Karpas-422 (cell line): ENCODE measurements at regions not wholly inside any gene's neighbourhood (a gene's known extent, or its start where the extent isn't known, plus 50 kb on each side); places are given as distances from the start of the nearest gene placed in this dataset.

Experiments used
- DNase-seq: peaks from one replicate; pipeline ENCODE4 v3.0.0-alpha.2; 2015
- H2AFZ ChIP-seq: fragments of 200-600 bp; sonication (generic); 2 replicates; pipeline ENCODE4 v1.6.1; 2014; ENCODE audit warnings: antibody characterized with exemption, low read length, mixed read lengths
- H3K27ac ChIP-seq: fragments of 200-600 bp; sonication (generic); 2 replicates; pipeline ENCODE4 v1.5.1; 2014; ENCODE audit warnings: mild to moderate bottlenecking, low read length, moderate library complexity
- H3K27me3 ChIP-seq: fragments of 200-600 bp; sonication (generic); 2 replicates; pipeline ENCODE4 v1.6.1; 2014; ENCODE audit warnings: low read length, mixed read lengths
- H3K36me3 ChIP-seq: fragments of 200-600 bp; sonication (generic); 2 replicates; pipeline ENCODE4 v1.6.1; 2014; ENCODE audit warnings: low read length, mixed read lengths; ENCODE audit not compliant: insufficient read depth
- H3K4me1 ChIP-seq: fragments of 200-600 bp; sonication (generic); 2 replicates; pipeline ENCODE4 v1.6.1; 2014; ENCODE audit warnings: mild to moderate bottlenecking, low read length, mixed read lengths
- H3K4me2 ChIP-seq: fragments of 200-600 bp; sonication (generic); 2 replicates; pipeline ENCODE4 v1.6.1; 2014; ENCODE audit warnings: low read length, low read depth, mild to moderate bottlenecking; ENCODE audit not compliant: poor library complexity, severe bottlenecking
- H3K4me3 ChIP-seq: fragments of 200-600 bp; sonication (generic); 2 replicates; pipeline ENCODE4 v1.5.1; 2014; ENCODE audit warnings: mild to moderate bottlenecking, antibody characterized with exemption, low read length, mixed read lengths
- H3K79me2 ChIP-seq: fragments of 200-600 bp; sonication (generic); 2 replicates; pipeline ENCODE4 v1.6.1; 2014; ENCODE audit warnings: mild to moderate bottlenecking, low read length, mixed read lengths
- H3K9ac ChIP-seq: fragments of 200-600 bp; sonication (generic); 2 replicates; pipeline ENCODE4 v1.6.0; 2014; ENCODE audit warnings: low read length
- H3K9me2 ChIP-seq: fragments of 200-600 bp; sonication (generic), shearing (Covaris generic); replicated peaks from 2 replicates; pipeline ENCODE4 v1.6.0; 2014; ENCODE audit warnings: mild to moderate bottlenecking, low read length, moderate library complexity; ENCODE audit not compliant: insufficient read depth
- H3K9me3 ChIP-seq: fragments of 300-700, 200-600 bp; sonication (generic); 2 replicates; pipeline ENCODE4 v1.6.1; 2014; ENCODE audit warnings: low read length, mixed read lengths
- H4K20me1 ChIP-seq: fragments of 200-600 bp; sonication (generic); 2 replicates; pipeline ENCODE4 v1.6.1; 2014; ENCODE audit warnings: mild to moderate bottlenecking, antibody characterized with exemption, low read length, low read depth; ENCODE audit not compliant: insufficient read depth

- H3K9ac ChIP-seq = no peak overlapping the region
- no peak overlapping the region for H2AFZ ChIP-seq
- no peak overlapping the region for H3K27ac ChIP-seq
- no peak for DNase-seq
- 0 out of 2 replicates have a peak, but pooled peaks cover 4% of the 10 kb centered on the region for H4K20me1 ChIP-seq
- H3K4me1 ChIP-seq = no peaks in the 10 kb centered on the region
- no peaks in the 10 kb centered on the region for H3K27me3 ChIP-seq
- H3K79me2 ChIP-seq = no peaks in the 10 kb centered on the region
- no peaks in the 10 kb centered on the region for H3K36me3 ChIP-seq
- H3K4me2 ChIP-seq = no peak overlapping the region
- H3K9me3 ChIP-seq = no peaks in the 10 kb centered on the region
- no peak overlapping the region for H3K4me3 ChIP-seq
- H3K9me2 ChIP-seq = no peaks in the 10 kb centered on the region
Observed at GRCh38 chr2:120794716-120795115, 59.0 kb downstream of the GLI2 start.

- no peak overlapping the region for H2AFZ ChIP-seq
- no peaks in the 10 kb centered on the region for H3K9me3 ChIP-seq
- H3K4me1 ChIP-seq = no peaks in the 10 kb centered on the region
- H3K27me3 ChIP-seq = no peaks in the 10 kb centered on the region
- H3K27ac ChIP-seq = no peak overlapping the region
- H4K20me1 ChIP-seq = 0 out of 2 replicates have a peak, but pooled peaks cover 4% of the 10 kb centered on the region
- no peaks in the 10 kb centered on the region for H3K9me2 ChIP-seq
- no peaks in the 10 kb centered on the region for H3K79me2 ChIP-seq
- no peak overlapping the region for H3K4me3 ChIP-seq
- no peak overlapping the region for H3K9ac ChIP-seq
- H3K36me3 ChIP-seq = no peaks in the 10 kb centered on the region
- no peak for DNase-seq
- H3K4me2 ChIP-seq = no peak overlapping the region
Observed at GRCh38 chr2:120796094-120796493, 60.4 kb downstream of the GLI2 start.

GRCh38 chr2:120797421-120798221, 62.0 kb downstream of the GLI2 start:
- no peak overlapping the region for H3K27ac ChIP-seq
- no peaks in the 10 kb centered on the region for H3K9me2 ChIP-seq
- H3K4me3 ChIP-seq = no peak overlapping the region
- 0 out of 2 replicates have a peak, but pooled peaks cover 4% of the 10 kb centered on the region for H4K20me1 ChIP-seq
- H3K36me3 ChIP-seq = no peaks in the 10 kb centered on the region
- no peaks in the 10 kb centered on the region for H3K4me1 ChIP-seq
- H3K27me3 ChIP-seq = no peaks in the 10 kb centered on the region
- H3K4me2 ChIP-seq = no peak overlapping the region
- H2AFZ ChIP-seq = no peak overlapping the region
- H3K9ac ChIP-seq = no peak overlapping the region
- DNase-seq = no peak
- no peaks in the 10 kb centered on the region for H3K9me3 ChIP-seq
- H3K79me2 ChIP-seq = no peaks in the 10 kb centered on the region

- Histone ChIP-seq H3K4me1 (no peaks in the 10 kb centered on the region), H3K27ac (no peak overlapping the region), H3K9ac (no peak overlapping the region), H4K20me1 (0 out of 2 replicates have a peak, but pooled peaks cover 4% of the 10 kb centered on the region), H2AFZ (no peak overlapping the region), H3K79me2 (no peaks in the 10 kb centered on the region), H3K9me3 (no peaks in the 10 kb centered on the region), H3K36me3 (no peaks in the 10 kb centered on the region), H3K9me2 (no peaks in the 10 kb centered on the region), H3K4me3 (no peak overlapping the region), H3K27me3 (no peaks in the 10 kb centered on the region), H3K4me2 (no peak overlapping the region)
- no peak for DNase-seq
Observed at GRCh38 chr2:120798567-120799247, 63.0 kb downstream of the GLI2 start.

GRCh38 chr2:120802158-120802557, 66.5 kb downstream of the GLI2 start:
- Histone ChIP-seq H2AFZ (no peak overlapping the region), H3K9ac (no peak overlapping the region), H3K9me3 (no peaks in the 10 kb centered on the region), H3K4me2 (no peak overlapping the region), H3K79me2 (no peaks in the 10 kb centered on the region), H3K36me3 (no peaks in the 10 kb centered on the region), H3K27ac (no peak overlapping the region), H3K27me3 (no peaks in the 10 kb centered on the region), H3K9me2 (no peaks in the 10 kb centered on the region), H3K4me1 (no peaks in the 10 kb centered on the region), H3K4me3 (no peak overlapping the region), H4K20me1 (no peaks in the 10 kb centered on the region)
- DNase-seq = no peak

GRCh38 chr2:120802867-120803484, 67.3 kb downstream of the GLI2 start:
- Histone ChIP-seq H3K4me1 (no peaks in the 10 kb centered on the region), H3K9me2 (no peaks in the 10 kb centered on the region), H3K27me3 (no peaks in the 10 kb centered on the region), H3K79me2 (no peaks in the 10 kb centered on the region), H3K9ac (no peak overlapping the region), H3K27ac (no peak overlapping the region), H3K4me3 (no peak overlapping the region), H4K20me1 (no peaks in the 10 kb centered on the region), H2AFZ (no peak overlapping the region), H3K9me3 (no peaks in the 10 kb centered on the region), H3K36me3 (no peaks in the 10 kb centered on the region), H3K4me2 (no peak overlapping the region)
- no peak for DNase-seq

GRCh38 chr2:120803764-120804335, 68.2 kb downstream of the GLI2 start:
- Histone ChIP-seq H4K20me1 (no peaks in the 10 kb centered on the region), H3K4me1 (no peaks in the 10 kb centered on the region), H3K9ac (no peak overlapping the region), H2AFZ (no peak overlapping the region), H3K4me2 (no peak overlapping the region), H3K4me3 (no peak overlapping the region), H3K27ac (no peak overlapping the region), H3K27me3 (no peaks in the 10 kb centered on the region), H3K36me3 (no peaks in the 10 kb centered on the region), H3K79me2 (no peaks in the 10 kb centered on the region), H3K9me3 (no peaks in the 10 kb centered on the region), H3K9me2 (no peaks in the 10 kb centered on the region)
- DNase-seq = no peak

GRCh38 chr2:120804459-120804858, 68.8 kb downstream of the GLI2 start:
- no peak overlapping the region for H2AFZ ChIP-seq
- no peaks in the 10 kb centered on the region for H3K9me3 ChIP-seq
- no peaks in the 10 kb centered on the region for H3K36me3 ChIP-seq
- no peak overlapping the region for H3K9ac ChIP-seq
- H4K20me1 ChIP-seq = no peaks in the 10 kb centered on the region
- no peaks in the 10 kb centered on the region for H3K9me2 ChIP-seq
- no peaks in the 10 kb centered on the region for H3K79me2 ChIP-seq
- DNase-seq = no peak
- no peaks in the 10 kb centered on the region for H3K4me1 ChIP-seq
- H3K4me2 ChIP-seq = no peak overlapping the region
- H3K27me3 ChIP-seq = no peaks in the 10 kb centered on the region
- H3K27ac ChIP-seq = no peak overlapping the region
- H3K4me3 ChIP-seq = no peak overlapping the region
